Activated B cell treated with CpG ODN at 0.5 μM for 24 hours (primary cell): ENCODE measurements at regions not wholly inside any gene's neighbourhood (a gene's known extent, or its start where the extent isn't known, plus 50 kb on each side); places are given as distances from the start of the nearest gene placed in this dataset.

Experiments
- ATAC-seq: fragments of 200-7000 bp; cut with Tn5 transposase; one replicate; pipeline ENCODE4 v1.10.0; 2021; ENCODE audit warnings: low read depth, mild to moderate bottlenecking, moderate library complexity
- CTCF ChIA-PET: fragments of 350-600 bp; sonication (Branson Sonifier 250); formaldehyde crosslinking; loops from one replicate; lab custom pipeline; 2021; ENCODE audit warnings: antibody characterized with exemption; lab: Charles Lee
- POLR2A ChIA-PET: fragments of 350-600 bp; sonication (Branson Sonifier 250); formaldehyde crosslinking; loops from one replicate; lab custom pipeline; 2021; ENCODE audit warnings: antibody characterized with exemption; lab: Charles Lee
- DNase-seq: peaks from one replicate; pipeline ENCODE4 v3.0.0; 2022
- H3K27ac Mint-ChIP-seq: one replicate; pipeline ENCODE4 v1.8.0; 2020; ENCODE audit warnings: mixed read lengths
- H3K27me3 Mint-ChIP-seq: one replicate; pipeline ENCODE4 v1.8.0; 2021; ENCODE audit warnings: mixed read lengths
- H3K36me3 Mint-ChIP-seq: one replicate; pipeline ENCODE4 v1.8.0; 2021; ENCODE audit warnings: low read depth, mixed read lengths
- H3K4me1 Mint-ChIP-seq: one replicate; pipeline ENCODE4 v1.8.0; 2021; ENCODE audit warnings: mixed read lengths
- H3K4me3 Mint-ChIP-seq: one replicate; pipeline ENCODE4 v1.8.0; 2020; ENCODE audit warnings: mild to moderate bottlenecking, mixed read lengths
- H3K9me3 Mint-ChIP-seq: one replicate; pipeline ENCODE4 v1.8.0; 2020; ENCODE audit warnings: mixed read lengths
- intact Hi-C: fragments of 100-400 bp; cut with micrococcal nuclease; formaldehyde crosslinking; loops from one replicate; pipeline ENCODE4 v1.15.1; 2024
- TF ChIP-seq, protein P1 (sequence below): fragments of 200-600 bp; IDR thresholded peaks from one replicate; pipeline ENCODE4 v1.8.0; 2022; ENCODE audit warnings: antibody characterized with exemption, mild to moderate bottlenecking

DNA sequence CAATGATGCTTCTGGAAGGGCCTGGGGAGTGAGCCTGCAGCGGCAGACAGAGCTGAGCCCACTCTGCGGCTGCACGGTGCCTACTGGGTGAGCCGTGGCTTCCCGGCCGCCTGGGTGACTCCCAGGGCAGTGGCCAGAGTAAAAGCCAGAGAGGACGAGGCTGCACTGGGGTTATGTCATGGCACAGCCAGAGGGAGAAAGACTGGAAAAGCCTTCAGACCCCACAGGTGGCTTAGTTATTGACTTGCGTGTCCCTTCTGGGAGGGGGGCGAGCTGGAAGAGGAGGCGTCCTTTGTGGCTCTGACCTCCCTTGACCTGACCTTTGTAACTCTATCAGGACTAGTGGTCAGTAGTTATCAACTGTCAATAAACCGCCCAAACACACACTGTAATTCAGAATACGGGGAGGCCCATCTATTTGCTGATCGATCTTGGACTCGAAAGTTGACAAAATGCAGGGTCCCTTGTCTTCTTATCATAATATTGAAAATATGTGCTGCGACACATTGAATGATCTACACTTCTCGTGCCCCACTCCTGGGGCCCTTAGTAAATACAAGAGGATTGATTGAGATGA lies 385.9 kb upstream of the ZFHX3 start:
- CTCF ChIA-PET, result no interaction called here
- intact Hi-C loops, result no loop called here
- POLR2A ChIA-PET, result no interaction called here
- ATAC-seq (no peak), DNase-seq (no peak)
- TF ChIP-seq, protein P1, sequence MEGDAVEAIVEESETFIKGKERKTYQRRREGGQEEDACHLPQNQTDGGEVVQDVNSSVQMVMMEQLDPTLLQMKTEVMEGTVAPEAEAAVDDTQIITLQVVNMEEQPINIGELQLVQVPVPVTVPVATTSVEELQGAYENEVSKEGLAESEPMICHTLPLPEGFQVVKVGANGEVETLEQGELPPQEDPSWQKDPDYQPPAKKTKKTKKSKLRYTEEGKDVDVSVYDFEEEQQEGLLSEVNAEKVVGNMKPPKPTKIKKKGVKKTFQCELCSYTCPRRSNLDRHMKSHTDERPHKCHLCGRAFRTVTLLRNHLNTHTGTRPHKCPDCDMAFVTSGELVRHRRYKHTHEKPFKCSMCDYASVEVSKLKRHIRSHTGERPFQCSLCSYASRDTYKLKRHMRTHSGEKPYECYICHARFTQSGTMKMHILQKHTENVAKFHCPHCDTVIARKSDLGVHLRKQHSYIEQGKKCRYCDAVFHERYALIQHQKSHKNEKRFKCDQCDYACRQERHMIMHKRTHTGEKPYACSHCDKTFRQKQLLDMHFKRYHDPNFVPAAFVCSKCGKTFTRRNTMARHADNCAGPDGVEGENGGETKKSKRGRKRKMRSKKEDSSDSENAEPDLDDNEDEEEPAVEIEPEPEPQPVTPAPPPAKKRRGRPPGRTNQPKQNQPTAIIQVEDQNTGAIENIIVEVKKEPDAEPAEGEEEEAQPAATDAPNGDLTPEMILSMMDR, result no peak
- no peaks in the 10 kb centered on the region for H3K27me3 Mint-ChIP-seq
- H3K4me1 Mint-ChIP-seq, result no peaks in the 10 kb centered on the region
- no peaks in the 10 kb centered on the region for H3K36me3 Mint-ChIP-seq
- H3K9me3 Mint-ChIP-seq, result no peaks in the 10 kb centered on the region
- H3K27ac Mint-ChIP-seq, result no peak overlapping the region
- H3K4me3 Mint-ChIP-seq, result no peak overlapping the region

DNA sequence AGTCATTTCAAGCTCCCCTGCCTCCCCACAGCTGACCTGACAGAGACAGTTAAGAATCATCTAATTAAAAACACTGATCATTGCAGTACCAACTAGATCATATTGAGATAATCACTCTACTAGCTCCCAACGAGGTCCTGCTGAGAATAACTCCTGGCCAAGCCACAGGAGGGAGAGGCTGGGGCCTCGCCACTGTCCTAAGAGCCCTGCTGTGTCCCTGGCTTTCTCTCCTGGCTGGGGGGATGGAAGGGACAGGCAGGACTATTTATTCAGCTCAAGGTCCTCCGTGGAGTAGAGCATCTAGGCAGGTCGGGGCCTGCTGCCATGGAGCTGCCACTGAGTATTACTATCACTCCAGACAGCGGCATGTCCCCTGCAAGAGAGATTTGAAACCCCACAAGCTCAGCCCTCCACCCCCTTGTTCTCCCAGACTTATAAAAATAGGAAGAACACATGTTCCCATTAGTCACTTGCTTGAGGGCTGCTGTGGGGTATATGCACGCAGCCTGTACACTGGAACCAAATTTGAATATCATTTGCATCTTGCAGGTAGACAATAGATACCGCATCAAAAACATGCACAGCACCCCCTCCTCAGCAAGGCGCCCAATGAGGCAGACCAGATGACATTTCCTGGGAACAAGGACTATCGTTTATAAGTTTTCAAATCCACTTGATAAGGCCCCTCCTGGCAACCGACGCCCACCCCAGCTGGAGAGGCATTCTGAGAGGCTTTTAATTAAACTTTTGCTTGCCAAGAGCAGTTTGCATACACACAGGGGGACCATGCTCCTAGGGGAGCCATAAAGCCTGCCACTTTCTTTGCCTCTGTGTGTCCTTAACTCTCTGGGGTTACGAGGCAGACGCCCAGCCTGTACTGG lies 385.2 kb upstream of the ZFHX3 start:
- no peak for ATAC-seq

DNA sequence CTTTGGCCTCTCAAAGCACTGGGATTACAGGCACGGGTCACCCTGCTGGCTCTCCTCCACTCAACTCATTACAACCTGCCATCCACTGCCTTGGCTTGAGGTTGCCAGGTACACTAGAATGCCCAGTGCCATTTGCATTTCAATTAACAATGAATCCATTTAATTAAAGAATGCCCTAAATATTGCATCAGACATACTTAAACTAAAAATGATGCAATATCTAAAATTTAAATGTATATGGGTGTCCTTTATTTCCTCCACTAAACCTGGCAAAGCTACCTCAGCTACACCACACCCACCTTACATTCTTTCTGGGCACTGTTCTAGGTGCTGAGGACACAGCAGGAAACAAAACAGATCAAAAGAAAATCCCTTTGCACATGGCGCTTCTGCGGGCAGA lies 382.2 kb upstream of the ZFHX3 start:
- no peak for ATAC-seq
- no peaks in the 10 kb centered on the region for H3K27me3 Mint-ChIP-seq
- H3K4me1 Mint-ChIP-seq, result no peaks in the 10 kb centered on the region
- intact Hi-C loops, result no loop called here
- H3K4me3 Mint-ChIP-seq, result no peak overlapping the region
- H3K9me3 Mint-ChIP-seq, result no peaks in the 10 kb centered on the region
- no peak overlapping the region for H3K27ac Mint-ChIP-seq
- ChIA-PET CTCF (no interaction called here), POLR2A (no interaction called here)
- H3K36me3 Mint-ChIP-seq, result no peaks in the 10 kb centered on the region
- DNase-seq, result no peak
- TF ChIP-seq, protein P1, result no peak

More for the DNA sequence above, 385.2 kb upstream of the ZFHX3 start:
- H3K27me3 Mint-ChIP-seq, result no peaks in the 10 kb centered on the region
- DNase-seq, result no peak
- intact Hi-C loops, result no loop called here
- H3K4me3 Mint-ChIP-seq, result no peak overlapping the region
- H3K9me3 Mint-ChIP-seq, result no peaks in the 10 kb centered on the region
- TF ChIP-seq, protein P1, result no peak
- no peaks in the 10 kb centered on the region for H3K36me3 Mint-ChIP-seq
- H3K27ac Mint-ChIP-seq, result no peak overlapping the region
- POLR2A ChIA-PET, result no interaction called here
- H3K4me1 Mint-ChIP-seq, result no peaks in the 10 kb centered on the region
- CTCF ChIA-PET, result no interaction called here

DNA sequence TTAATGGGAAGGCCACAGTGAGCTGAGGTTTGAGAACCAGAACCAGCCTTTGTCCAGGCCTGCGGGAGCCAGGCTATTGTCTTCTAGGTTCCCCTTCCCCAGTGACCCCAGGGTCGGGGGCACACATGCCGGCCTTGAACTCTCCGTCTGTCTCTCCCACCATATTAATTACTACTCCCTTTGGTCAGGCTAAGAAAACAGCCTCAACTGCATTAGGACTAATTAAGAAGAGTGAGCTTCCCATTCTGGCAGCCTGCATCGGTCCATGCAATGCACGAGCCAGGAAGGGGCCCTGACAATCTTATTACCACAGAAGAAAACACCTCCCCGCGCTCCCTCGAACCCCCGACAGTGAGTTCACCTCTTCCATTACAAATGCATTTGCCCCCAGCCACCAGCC lies 380.2 kb upstream of the ZFHX3 start:
- POLR2A ChIA-PET, result no interaction called here
- no peak for ATAC-seq
- TF ChIP-seq, protein P1, result no peak
- H3K27ac Mint-ChIP-seq, result no peak overlapping the region
- no peaks in the 10 kb centered on the region for H3K27me3 Mint-ChIP-seq
- H3K4me1 Mint-ChIP-seq, result no peaks in the 10 kb centered on the region
- CTCF ChIA-PET, result no interaction called here
- no peaks in the 10 kb centered on the region for H3K36me3 Mint-ChIP-seq
- intact Hi-C loops, result no loop called here
- no peaks in the 10 kb centered on the region for H3K9me3 Mint-ChIP-seq
- no peak for DNase-seq
- no peak overlapping the region for H3K4me3 Mint-ChIP-seq

DNA sequence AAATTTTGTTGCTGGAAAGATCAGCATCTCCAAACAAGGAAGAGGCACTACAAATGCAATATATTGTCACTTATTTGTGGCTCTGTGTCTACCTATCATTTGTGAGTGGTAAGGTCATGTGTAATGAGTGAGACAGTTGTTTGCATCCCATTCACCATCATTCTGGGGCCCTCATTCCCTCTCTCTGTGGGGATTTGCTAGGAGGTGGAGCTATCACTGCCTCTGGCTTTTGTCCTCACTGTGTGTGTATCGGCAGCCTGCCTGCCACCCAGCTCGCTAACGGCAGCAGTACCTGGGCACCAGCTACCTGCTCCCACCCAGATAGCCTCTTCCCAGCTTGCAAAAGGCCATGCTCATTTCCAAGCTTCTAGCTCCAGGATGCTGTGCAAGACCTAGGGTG lies 379.2 kb upstream of the ZFHX3 start:
- TF ChIP-seq, protein P1, result no peak
- DNase-seq (no peak), ATAC-seq (no peak)
- H3K36me3 Mint-ChIP-seq, result no peaks in the 10 kb centered on the region
- no peak overlapping the region for H3K27ac Mint-ChIP-seq
- intact Hi-C loops, result no loop called here
- no peaks in the 10 kb centered on the region for H3K9me3 Mint-ChIP-seq
- CTCF ChIA-PET, result no interaction called here
- POLR2A ChIA-PET, result no interaction called here
- no peaks in the 10 kb centered on the region for H3K27me3 Mint-ChIP-seq
- no peak overlapping the region for H3K4me3 Mint-ChIP-seq
- no peaks in the 10 kb centered on the region for H3K4me1 Mint-ChIP-seq
